IPS DF 6.9 (cell line): ENCODE measurements at regions not wholly inside any gene's neighbourhood (a gene's known extent, or its start where the extent isn't known, plus 50 kb on each side); places are given as distances from the start of the nearest gene placed in this dataset.

Experiments
- DNase-seq: peaks from one replicate; pipeline ENCODE4 v3.0.0-alpha.2; 2013; ENCODE audit warnings: low read depth, low spot score
- H3K27ac ChIP-seq: one replicate; pipeline ENCODE4 v1.5.1; 2013; ENCODE audit warnings: low read length, control low read depth
- H3K27me3 ChIP-seq: 2 replicates; pipeline ENCODE4 v1.6.1; 2013; ENCODE audit warnings: mild to moderate bottlenecking, low read length; ENCODE audit not compliant: control insufficient read depth, insufficient read depth
- H3K36me3 ChIP-seq: 2 replicates; pipeline ENCODE4 v1.6.1; 2013; ENCODE audit warnings: low read length; ENCODE audit not compliant: control insufficient read depth, insufficient read depth
- H3K4me1 ChIP-seq: 2 replicates; pipeline ENCODE4 v1.6.1; 2013; ENCODE audit warnings: low read length; ENCODE audit not compliant: control insufficient read depth, insufficient read depth
- H3K4me3 ChIP-seq: 2 replicates; pipeline ENCODE4 v1.5.1; 2013; ENCODE audit warnings: mild to moderate bottlenecking, low read length
- H3K9me3 ChIP-seq: 2 replicates; pipeline ENCODE4 v1.6.1; 2013; ENCODE audit warnings: low read length, inconsistent platforms; ENCODE audit not compliant: control insufficient read depth, insufficient read depth
- WGBS: extraction: QIAGEN DNeasy Blood & Tissue Kit; methylation state at CpG from one replicate; pipeline ENCODE4 v1.1.7; 2013; ENCODE audit warnings: mixed read lengths, missing lambda C conversion rate; ENCODE audit not compliant: insufficient read length, insufficient coverage; 5-methylcytosine and 5-hydroxymethylcytosine counted together

GRCh38 chr2:172177996-172178395 is 75.3 kb upstream of the DLX2 start:
- Histone ChIP-seq H3K9me3 (no peaks in the 10 kb centered on the region), H3K36me3 (no peaks in the 10 kb centered on the region), H3K27ac (no peak overlapping the region), H3K4me1 (peaks cover 2% of the 10 kb centered on the region), H3K4me3 (no peak overlapping the region), H3K27me3 (no peaks in the 10 kb centered on the region)
- no peak for DNase-seq
- no CpG with 5 or more reads among the region's 1 CpG for WGBS

- DNase-seq, result no peak
- H3K27ac ChIP-seq, result no peak overlapping the region
- WGBS, result no CpG with 5 or more reads among the region's 4 CpGs
- no peaks in the 10 kb centered on the region for H3K36me3 ChIP-seq
- H3K27me3 ChIP-seq, result no peaks in the 10 kb centered on the region
- H3K4me3 ChIP-seq, result no peak overlapping the region
- H3K9me3 ChIP-seq, result no peaks in the 10 kb centered on the region
- H3K4me1 ChIP-seq, result no peaks in the 10 kb centered on the region
Measured at GRCh38 chr2:172179045-172179701, 76.5 kb upstream of the DLX2 start.

- Histone ChIP-seq H3K4me1 (no peaks in the 10 kb centered on the region), H3K27ac (no peak overlapping the region), H3K36me3 (no peaks in the 10 kb centered on the region), H3K9me3 (no peaks in the 10 kb centered on the region), H3K27me3 (no peaks in the 10 kb centered on the region), H3K4me3 (no peak overlapping the region)
- no CpG with 5 or more reads among the region's 3 CpGs for WGBS
- DNase-seq, result no peak
Measured at GRCh38 chr2:172181840-172182239, 79.1 kb upstream of the DLX2 start.

DNA sequence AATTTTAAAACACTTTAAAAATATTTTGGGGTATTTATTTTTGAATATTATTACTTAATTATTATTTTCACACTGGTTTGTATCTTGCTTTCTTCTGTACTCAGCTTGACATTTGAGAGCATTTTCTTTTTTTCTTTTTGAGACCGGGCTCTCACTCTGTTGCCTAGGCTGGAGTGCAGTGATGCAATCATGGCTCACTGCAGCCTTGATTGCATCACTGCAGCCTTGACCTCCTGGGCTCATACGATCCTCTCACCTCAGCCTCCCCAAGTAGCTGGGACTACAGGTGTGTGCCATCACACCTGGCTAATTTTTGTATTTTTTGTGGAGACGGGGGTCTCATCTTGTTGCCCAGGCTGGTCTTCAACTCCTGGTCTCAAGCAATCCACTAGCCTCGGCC is 79.9 kb upstream of the DLX2 start:
- Histone ChIP-seq H3K4me3 (no peak overlapping the region), H3K4me1 (no peaks in the 10 kb centered on the region), H3K27ac (no peak overlapping the region), H3K36me3 (no peaks in the 10 kb centered on the region), H3K27me3 (no peaks in the 10 kb centered on the region), H3K9me3 (no peaks in the 10 kb centered on the region)
- WGBS, result no CpG with 5 or more reads among the region's 4 CpGs
- no peak for DNase-seq

DNA sequence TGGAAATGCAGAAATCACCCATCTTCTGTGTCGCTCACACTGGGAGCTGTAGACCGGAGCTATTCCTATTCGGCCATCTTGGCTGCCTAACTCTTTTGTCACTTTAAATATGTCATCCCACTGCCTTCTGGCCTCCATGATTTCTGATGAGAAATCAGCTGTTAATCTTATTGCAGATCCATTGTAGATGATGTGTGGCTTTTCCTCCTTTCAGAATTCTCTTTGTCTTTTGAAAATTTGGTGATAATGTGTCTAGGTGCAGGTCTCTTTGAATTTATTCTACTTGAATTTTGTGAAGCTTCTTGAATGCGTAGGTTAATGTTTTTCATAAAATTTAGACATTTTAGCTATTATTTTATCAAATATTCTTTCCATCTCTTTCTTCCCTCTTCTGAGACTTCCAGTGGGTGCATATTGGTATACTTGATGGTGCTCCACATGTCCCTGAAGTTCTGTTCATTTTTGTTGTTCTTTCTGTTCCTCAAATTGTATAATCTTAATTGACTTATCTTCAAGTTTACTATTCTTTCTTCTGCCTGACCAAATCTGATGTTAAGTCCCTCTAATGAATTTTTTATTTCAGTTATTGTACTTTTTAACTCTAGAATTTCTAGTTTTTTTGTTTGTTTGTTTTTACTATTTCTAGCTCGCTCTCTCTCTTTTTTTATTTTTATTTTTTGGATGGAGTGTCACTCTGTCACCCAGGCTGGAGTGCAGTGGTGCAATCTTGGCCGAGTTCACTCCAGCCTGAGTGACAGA is 90.8 kb upstream of the DLX2 start:
- WGBS, result no CpG with 5 or more reads among the region's 6 CpGs
- H3K4me1 ChIP-seq, result no peaks in the 10 kb centered on the region
- DNase-seq, result no peak

DNA sequence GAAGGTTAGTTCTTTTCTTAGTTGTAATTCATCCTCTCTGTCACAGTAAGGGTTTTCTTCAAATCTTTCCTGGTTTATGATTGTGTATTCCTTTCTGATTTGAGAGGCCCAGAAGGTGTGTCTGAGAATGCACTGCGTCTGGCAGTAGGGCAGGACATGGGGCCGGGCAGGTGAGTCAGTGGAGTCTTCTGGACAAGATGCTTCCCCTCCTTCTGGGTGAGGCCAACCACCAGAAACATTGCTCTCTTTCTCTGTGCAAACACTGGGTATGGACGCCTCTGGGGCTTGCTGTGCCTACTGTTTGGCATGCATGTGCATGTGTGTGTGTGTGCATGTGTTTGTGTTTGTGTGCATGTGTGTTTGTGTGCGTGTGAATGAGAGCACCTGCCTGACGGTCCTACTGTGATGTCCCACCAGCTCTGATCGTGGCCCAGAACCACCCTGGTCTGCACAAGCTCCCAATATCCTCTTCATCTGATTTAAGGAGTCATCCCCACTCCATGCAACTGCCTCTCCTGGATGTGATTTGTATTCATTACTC is 93.2 kb upstream of the DLX2 start:
- WGBS, result no CpG with 5 or more reads among the region's 6 CpGs
- H3K4me1 ChIP-seq, result no peaks in the 10 kb centered on the region

More for the DNA sequence above, 90.8 kb upstream of the DLX2 start:
- H3K36me3 ChIP-seq, result peaks cover 3% of the 10 kb centered on the region; the same call in 1 of the 2 replicates
- no peaks in the 10 kb centered on the region; the same call in 1 of the 2 replicates for H3K9me3 ChIP-seq
- no peak overlapping the region for H3K27ac ChIP-seq
- no peak overlapping the region for H3K4me3 ChIP-seq
- H3K27me3 ChIP-seq, result no peaks in the 10 kb centered on the region

DNA sequence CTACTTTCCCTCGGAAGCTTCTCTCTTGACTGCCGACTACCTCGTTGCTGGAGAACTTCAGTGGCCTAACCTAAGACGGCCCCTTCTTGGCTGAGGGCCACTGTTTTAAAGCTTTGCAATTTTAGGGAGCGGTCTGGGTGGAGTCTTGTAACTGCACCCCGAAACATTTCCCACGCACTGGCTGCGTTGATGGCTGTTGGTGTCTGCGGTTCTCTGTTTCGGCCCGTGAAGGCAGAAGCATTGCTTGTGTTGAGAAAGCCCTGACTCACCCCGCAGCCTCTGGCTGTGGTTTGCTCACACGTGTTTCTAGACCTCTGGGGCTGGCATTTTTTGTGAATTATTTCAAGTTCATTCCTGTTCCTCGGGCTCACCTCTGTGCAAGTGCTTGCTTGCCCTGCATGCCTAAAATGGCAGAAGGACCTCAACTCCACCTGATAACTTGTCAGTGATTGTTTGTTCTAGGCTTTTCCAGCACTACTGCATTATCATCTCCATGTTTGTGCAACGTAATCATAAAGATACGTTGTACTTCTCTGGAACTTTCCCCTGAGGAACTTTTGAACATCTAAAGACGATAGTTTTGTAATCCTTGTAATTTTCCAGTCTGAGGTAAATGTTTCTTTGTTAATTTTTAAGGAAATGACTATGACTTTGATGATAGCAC is 94.2 kb upstream of the DLX2 start:
- H3K4me1 ChIP-seq, result no peaks in the 10 kb centered on the region
- H3K9me3 ChIP-seq, result peaks cover 3% of the 10 kb centered on the region
- no peak overlapping the region for H3K27ac ChIP-seq
- no peak for DNase-seq
- no CpG with 5 or more reads among the region's 17 CpGs for WGBS
- no peak overlapping the region for H3K4me3 ChIP-seq
- H3K27me3 ChIP-seq, result no peaks in the 10 kb centered on the region
- peaks cover 3% of the 10 kb centered on the region; the same call in 1 of the 2 replicates for H3K36me3 ChIP-seq

More for the DNA sequence above, 93.2 kb upstream of the DLX2 start:
- H3K9me3 ChIP-seq, result peaks cover 3% of the 10 kb centered on the region
- no peak overlapping the region for H3K4me3 ChIP-seq
- peaks cover 3% of the 10 kb centered on the region; the same call in 1 of the 2 replicates for H3K36me3 ChIP-seq
- no peak for DNase-seq
- H3K27ac ChIP-seq, result no peak overlapping the region
- H3K27me3 ChIP-seq, result no peaks in the 10 kb centered on the region

DNA sequence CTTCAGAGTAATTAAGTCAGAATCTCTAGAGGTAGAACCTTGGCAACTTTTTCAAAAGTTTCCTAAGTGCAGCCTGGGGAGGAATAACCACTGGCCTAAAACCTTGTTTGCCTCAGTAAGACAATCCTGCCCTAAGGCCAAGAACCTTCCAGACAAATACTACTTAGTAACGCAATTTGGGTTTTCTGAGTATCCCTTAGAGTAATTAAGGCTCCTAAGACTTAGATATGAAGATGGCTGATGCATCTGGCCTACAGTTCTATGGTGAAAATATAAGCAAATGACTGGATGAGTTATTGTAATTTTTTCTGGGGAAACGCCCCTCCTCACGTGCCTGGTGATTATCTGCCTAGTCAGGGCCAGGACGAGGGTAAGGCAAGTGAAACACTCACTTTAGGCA is 95.7 kb upstream of the DLX2 start:
- Histone ChIP-seq H3K36me3 (peaks cover 3% of the 10 kb centered on the region; the same call in 1 of the 2 replicates), H3K4me3 (no peak overlapping the region), H3K4me1 (no peaks in the 10 kb centered on the region), H3K9me3 (peaks cover 3% of the 10 kb centered on the region), H3K27me3 (no peaks in the 10 kb centered on the region), H3K27ac (no peak overlapping the region)
- no CpG with 5 or more reads among the region's 4 CpGs for WGBS
- DNase-seq, result no peak

DNA sequence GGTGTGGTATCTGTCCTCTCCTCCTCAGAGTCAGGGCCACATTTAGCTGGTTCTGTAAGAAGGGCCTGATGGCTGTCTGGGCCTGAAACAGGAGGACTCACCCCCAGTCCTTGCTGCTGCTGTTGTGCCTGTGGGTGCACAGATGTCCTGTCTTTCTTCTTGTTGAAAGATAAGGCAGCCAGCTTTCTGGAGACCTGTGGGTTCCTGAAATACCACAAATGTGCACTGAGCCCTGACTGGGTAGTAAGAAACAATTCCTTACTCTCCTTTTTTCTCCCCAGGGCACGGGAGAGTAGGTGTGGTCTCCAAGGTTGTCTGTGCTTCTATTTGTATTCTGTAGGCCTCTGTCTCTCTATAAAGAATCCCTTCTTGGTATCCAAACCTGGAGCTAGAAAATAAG is 96.2 kb upstream of the DLX2 start:
- DNase-seq, result no peak
- no CpG with 5 or more reads among the region's 1 CpG for WGBS
- H3K9me3 ChIP-seq, result peaks cover 3% of the 10 kb centered on the region
- no peaks in the 10 kb centered on the region for H3K4me1 ChIP-seq
- H3K4me3 ChIP-seq, result no peak overlapping the region
- H3K27ac ChIP-seq, result no peak overlapping the region
- H3K27me3 ChIP-seq, result no peaks in the 10 kb centered on the region
- peaks cover 3% of the 10 kb centered on the region; the same call in 1 of the 2 replicates for H3K36me3 ChIP-seq

DNA sequence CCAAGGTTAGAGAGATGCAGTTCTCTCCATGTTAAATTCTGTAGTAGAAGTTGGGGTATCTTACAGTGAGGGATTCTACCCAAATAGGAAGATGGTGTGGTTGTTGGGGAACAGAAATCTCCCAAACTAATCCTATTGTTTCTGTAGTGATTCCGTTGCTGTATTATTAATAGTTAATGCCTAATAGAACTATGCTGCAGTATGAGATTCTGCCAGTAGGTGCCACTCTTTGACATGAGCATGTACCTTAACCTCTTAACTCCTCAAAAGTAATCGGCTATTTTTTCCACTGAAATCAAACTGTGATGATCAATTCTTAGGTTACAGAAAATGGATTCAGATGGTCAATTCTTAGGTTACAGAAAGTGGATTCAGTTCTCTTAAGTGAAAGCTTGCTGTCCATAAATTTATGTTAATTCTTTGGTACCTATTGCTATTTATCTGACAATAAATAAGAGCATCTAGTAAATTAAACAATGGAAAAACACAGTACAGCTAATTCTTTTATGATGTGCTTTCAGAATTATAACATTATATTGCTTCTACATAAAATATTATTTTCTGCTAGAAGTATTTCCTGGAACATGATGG is 97.9 kb upstream of the DLX2 start:
- no peak overlapping the region for H3K27ac ChIP-seq
- no peaks in the 10 kb centered on the region; the same call in 1 of the 2 replicates for H3K4me1 ChIP-seq
- H3K4me3 ChIP-seq, result no peak overlapping the region
- peaks cover 3% of the 10 kb centered on the region; the same call in 1 of the 2 replicates for H3K36me3 ChIP-seq
- H3K27me3 ChIP-seq, result no peaks in the 10 kb centered on the region
- peak; percentile 50 for DNase-seq
- WGBS, result no CpG with 5 or more reads among the region's 2 CpGs
- peaks cover 3% of the 10 kb centered on the region for H3K9me3 ChIP-seq
